GM12865 (cell line): ENCODE measurements at regions not wholly inside any gene's neighbourhood (a gene's known extent, or its start where the extent isn't known, plus 50 kb on each side); places are given as distances from the start of the nearest gene placed in this dataset.

Experiments
- DNase-seq: peaks from one replicate; pipeline ENCODE4 v3.0.0; 2010; ENCODE audit warnings: low read depth
- H3K4me3 ChIP-seq: 2 replicates; pipeline ENCODE4 v1.5.1; 2011; ENCODE audit warnings: mild to moderate bottlenecking, low read depth, low read length, control low read depth
- TF ChIP-seq, protein P1 (sequence below): IDR thresholded peaks from 2 replicates; pipeline ENCODE4 v1.5.1; 2011; ENCODE audit warnings: low read length, control low read depth, low read depth, inconsistent platforms; ENCODE audit not compliant: insufficient read depth; ENCODE audit errors: missing control alignments

GRCh38 chr2:162938387-162938786 lies 99.8 kb upstream of the KCNH7 start:
- TF ChIP-seq, protein P1, sequence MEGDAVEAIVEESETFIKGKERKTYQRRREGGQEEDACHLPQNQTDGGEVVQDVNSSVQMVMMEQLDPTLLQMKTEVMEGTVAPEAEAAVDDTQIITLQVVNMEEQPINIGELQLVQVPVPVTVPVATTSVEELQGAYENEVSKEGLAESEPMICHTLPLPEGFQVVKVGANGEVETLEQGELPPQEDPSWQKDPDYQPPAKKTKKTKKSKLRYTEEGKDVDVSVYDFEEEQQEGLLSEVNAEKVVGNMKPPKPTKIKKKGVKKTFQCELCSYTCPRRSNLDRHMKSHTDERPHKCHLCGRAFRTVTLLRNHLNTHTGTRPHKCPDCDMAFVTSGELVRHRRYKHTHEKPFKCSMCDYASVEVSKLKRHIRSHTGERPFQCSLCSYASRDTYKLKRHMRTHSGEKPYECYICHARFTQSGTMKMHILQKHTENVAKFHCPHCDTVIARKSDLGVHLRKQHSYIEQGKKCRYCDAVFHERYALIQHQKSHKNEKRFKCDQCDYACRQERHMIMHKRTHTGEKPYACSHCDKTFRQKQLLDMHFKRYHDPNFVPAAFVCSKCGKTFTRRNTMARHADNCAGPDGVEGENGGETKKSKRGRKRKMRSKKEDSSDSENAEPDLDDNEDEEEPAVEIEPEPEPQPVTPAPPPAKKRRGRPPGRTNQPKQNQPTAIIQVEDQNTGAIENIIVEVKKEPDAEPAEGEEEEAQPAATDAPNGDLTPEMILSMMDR, result no peak
- no peak for DNase-seq
- no peak overlapping the region for H3K4me3 ChIP-seq

GRCh38 chr2:162934191-162934590 lies 95.6 kb upstream of the KCNH7 start:
- TF ChIP-seq, protein P1, result no peak
- DNase-seq, result no peak
- H3K4me3 ChIP-seq, result no peak overlapping the region

DNA sequence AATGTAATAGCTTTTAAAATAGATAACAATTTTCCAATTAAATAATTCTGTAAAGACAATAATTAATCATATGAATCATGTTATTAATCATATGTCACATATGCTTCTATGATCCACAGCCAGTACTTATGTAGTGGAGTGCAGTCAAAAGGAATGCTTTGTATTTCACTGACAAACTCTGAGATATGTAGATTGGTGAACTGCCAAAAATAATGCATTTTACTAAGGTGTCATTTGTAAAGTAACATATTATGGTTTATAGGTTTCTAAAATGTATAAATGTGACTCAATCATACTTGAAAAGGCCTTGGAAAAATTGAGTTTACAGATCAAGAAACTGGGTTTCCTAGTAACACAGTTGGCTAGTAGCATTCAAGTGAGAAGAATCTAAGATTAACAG lies 93.8 kb upstream of the KCNH7 start:
- TF ChIP-seq, protein P1, result no peak
- H3K4me3 ChIP-seq, result no peak overlapping the region
- DNase-seq, result no peak

GRCh38 chr2:162929571-162929970 lies 91.0 kb upstream of the KCNH7 start:
- DNase-seq, result no peak
- H3K4me3 ChIP-seq, result no peak overlapping the region
- TF ChIP-seq, protein P1, result no peak

DNA sequence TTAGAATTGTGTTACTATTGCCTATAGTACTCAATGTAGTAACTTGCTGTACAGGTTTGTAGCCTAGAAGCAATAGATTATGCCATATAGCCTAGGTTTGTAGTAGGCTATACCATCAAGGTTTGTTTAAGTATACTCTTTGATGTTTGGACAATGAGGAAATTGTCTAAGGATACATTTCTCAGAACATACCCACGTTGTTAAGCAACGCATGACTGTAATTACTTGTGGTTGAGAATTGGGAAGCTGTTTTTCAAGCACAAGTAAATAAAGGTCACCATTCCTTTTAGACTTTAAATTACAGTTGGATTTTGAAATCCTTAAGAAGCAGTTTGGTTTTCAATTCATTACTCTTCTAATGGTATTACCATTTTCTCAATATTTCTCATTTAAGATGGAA lies 89.8 kb upstream of the KCNH7 start:
- no peak overlapping the region for H3K4me3 ChIP-seq
- no peak for DNase-seq
- TF ChIP-seq, protein P1, result no peak

- no peak overlapping the region for H3K4me3 ChIP-seq
- DNase-seq, result no peak
- TF ChIP-seq, protein P1, result no peak
These were observed 88.3 kb upstream of the KCNH7 start for GRCh38 chr2:162926907-162927306.

GRCh38 chr2:162926501-162926900 lies 87.9 kb upstream of the KCNH7 start:
- no peak overlapping the region for H3K4me3 ChIP-seq
- TF ChIP-seq, protein P1, result no peak
- DNase-seq, result no peak
